ENCODE measurements at regions not wholly inside any gene's neighbourhood (a gene's known extent, or its start where the extent isn't known, plus 50 kb on each side); places are given as distances from the start of the nearest gene placed in this dataset.

DNA sequence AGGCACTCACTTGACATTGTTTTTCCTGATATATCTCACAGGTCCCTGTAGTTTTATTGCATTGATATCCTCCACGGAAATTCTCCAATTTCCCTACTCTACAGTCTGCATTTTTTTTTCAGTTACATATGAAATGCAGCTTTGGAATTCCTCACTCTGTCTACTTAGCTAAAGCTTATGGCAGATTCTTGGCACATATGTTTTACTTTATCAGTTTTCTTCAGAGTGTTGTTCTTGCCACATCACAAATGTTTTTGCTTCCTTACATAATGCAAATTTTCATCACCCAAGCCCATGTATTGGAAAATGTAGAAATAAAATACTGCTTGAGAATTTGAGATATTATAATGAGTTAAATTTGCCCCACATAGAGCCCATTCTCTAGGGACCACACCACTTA, 1895.1 kb downstream of the MRPL39 start:
- Histone ChIP-seq H3K36me3 (ENCODE audit: low read depth) (no peaks in the 10 kb centered on the region), H3K4me2 (ENCODE audit: unreplicated experiment) (no peak overlapping the region), H3K9me2 (ENCODE audit: insufficient read depth) (no peaks in the 10 kb centered on the region), H3K4me1 (ENCODE audit: insufficient read depth) (no peaks in the 10 kb centered on the region), H2AFZ (no peak overlapping the region), H3K79me2 (ENCODE audit: insufficient read depth) (no peaks in the 10 kb centered on the region), H3K9me3 (ENCODE audit: low read depth) (no peaks in the 10 kb centered on the region), H3K9ac (no peak overlapping the region), H3K4me3 (no peak overlapping the region), H3K27me3 (replicated peaks; ENCODE audit: insufficient read depth) (no peaks in the 10 kb centered on the region), H4K20me1 (ENCODE audit: insufficient read depth) (no peaks in the 10 kb centered on the region), H3F3A (ENCODE audit: insufficient read depth) (no peaks in the 10 kb centered on the region), H3K27ac (no peak overlapping the region)
- DNase-seq: no peak
- whole genome bisulfite sequencing, 2 experiments (ENCODE audit: low coverage in 1 of 2, low lambda C conversion rate in 2 of 2, missing lambda C conversion rate in 2 of 2): 0 to 4% methylated on average over 1 of the region's 1 CpG
- TF ChIP-seq EZH2phosphoT487 (IDR thresholded peaks at IDR 0.05; ENCODE audit: insufficient read depth, low read depth) (no peak), EZH2 (IDR thresholded peaks at IDR 0.05; ENCODE audit: insufficient read depth, poor library complexity, severe bottlenecking) (no peak)
- in situ Hi-C loops (cut with MboI): no loop called here

DNA sequence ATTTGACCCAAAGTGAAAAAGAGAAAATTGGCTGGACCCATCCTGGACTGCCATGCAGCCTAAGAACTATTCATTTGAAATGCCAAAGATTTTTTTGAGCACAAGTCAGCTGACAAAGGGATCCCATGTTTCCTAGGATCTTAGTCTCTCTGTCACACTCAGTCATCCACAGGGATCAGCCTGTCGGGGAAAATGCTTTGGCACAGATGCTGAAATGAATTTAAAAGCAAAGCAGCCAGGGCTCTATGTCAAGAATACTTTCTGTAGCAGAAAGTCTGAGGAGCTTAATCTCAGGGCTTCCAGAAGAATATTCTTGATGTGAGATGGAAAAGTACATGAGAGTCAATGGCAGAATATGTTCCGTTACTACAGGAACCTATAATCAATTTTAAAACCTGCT, 1900.8 kb downstream of the MRPL39 start:
- no peaks in the 10 kb centered on the region for H4K20me1 ChIP-seq (ENCODE audit: insufficient read depth)
- no peak overlapping the region for H3K27ac ChIP-seq
- H2AFZ ChIP-seq: no peak overlapping the region
- no peak overlapping the region for H3K4me3 ChIP-seq
- H3K9ac ChIP-seq: no peak overlapping the region
- TF ChIP-seq EZH2phosphoT487 (IDR thresholded peaks at IDR 0.05; ENCODE audit: insufficient read depth, low read depth): no peak
- no peak for TF ChIP-seq EZH2 (IDR thresholded peaks at IDR 0.05; ENCODE audit: insufficient read depth, poor library complexity, severe bottlenecking)
- H3K27me3 ChIP-seq (replicated peaks; ENCODE audit: insufficient read depth): no peaks in the 10 kb centered on the region
- in situ Hi-C loops (cut with MboI): no loop called here
- no peaks in the 10 kb centered on the region for H3K9me2 ChIP-seq (ENCODE audit: insufficient read depth)
- WGBS, 2 experiments (ENCODE audit: low coverage in 1 of 2, low lambda C conversion rate in 2 of 2, missing lambda C conversion rate in 2 of 2): 6 to 8% methylated on average over 2 of the region's 2 CpGs
- no peaks in the 10 kb centered on the region for H3K4me1 ChIP-seq (ENCODE audit: insufficient read depth)
- H3K79me2 ChIP-seq (ENCODE audit: insufficient read depth): no peaks in the 10 kb centered on the region
- H3F3A ChIP-seq (ENCODE audit: insufficient read depth): no peaks in the 10 kb centered on the region
- no peaks in the 10 kb centered on the region for H3K9me3 ChIP-seq (ENCODE audit: low read depth)
- no peak overlapping the region for H3K4me2 ChIP-seq (ENCODE audit: unreplicated experiment)
- DNase-seq: no peak
- H3K36me3 ChIP-seq (ENCODE audit: low read depth): no peaks in the 10 kb centered on the region

DNA sequence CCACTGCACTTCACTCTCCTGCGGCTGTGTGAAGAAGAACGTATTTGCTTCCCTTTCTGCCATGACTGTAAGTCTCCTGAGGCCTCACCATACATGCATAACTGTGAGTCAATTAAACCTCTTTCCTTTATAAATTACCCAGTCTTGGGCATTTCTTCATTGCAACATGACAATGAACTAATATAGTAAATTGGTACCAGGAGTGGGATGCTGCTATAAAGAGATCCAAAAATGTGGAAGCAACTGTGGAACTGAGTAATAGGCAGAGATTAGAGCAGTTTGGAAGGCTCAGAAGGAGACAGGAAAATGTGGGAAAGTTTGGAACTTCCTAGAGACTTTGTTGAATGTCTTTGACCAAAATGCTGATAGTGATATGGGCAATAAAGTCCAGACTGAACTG, 1907.9 kb downstream of the MRPL39 start:
- Histone ChIP-seq H2AFZ (no peak overlapping the region), H3K9ac (no peak overlapping the region), H3F3A (ENCODE audit: insufficient read depth) (no peaks in the 10 kb centered on the region), H3K9me3 (ENCODE audit: low read depth) (peaks cover 5% of the 10 kb centered on the region), H3K9me2 (ENCODE audit: insufficient read depth) (no peaks in the 10 kb centered on the region), H3K27me3 (replicated peaks; ENCODE audit: insufficient read depth) (no peaks in the 10 kb centered on the region), H3K79me2 (ENCODE audit: insufficient read depth) (no peaks in the 10 kb centered on the region), H3K27ac (no peak overlapping the region), H3K4me2 (ENCODE audit: unreplicated experiment) (no peak overlapping the region), H3K4me3 (no peak overlapping the region), H3K4me1 (ENCODE audit: insufficient read depth) (no peaks in the 10 kb centered on the region), H4K20me1 (ENCODE audit: insufficient read depth) (no peaks in the 10 kb centered on the region), H3K36me3 (ENCODE audit: low read depth) (no peaks in the 10 kb centered on the region)
- in situ Hi-C loops (cut with MboI): no loop called here
- WGBS, 2 experiments (ENCODE audit: low coverage in 1 of 2, low lambda C conversion rate in 2 of 2, missing lambda C conversion rate in 2 of 2): 62 to 65% methylated on average over 2 of the region's 2 CpGs
- no peak for DNase-seq
- TF ChIP-seq EZH2 (IDR thresholded peaks at IDR 0.05; ENCODE audit: insufficient read depth, poor library complexity, severe bottlenecking) (no peak), EZH2phosphoT487 (IDR thresholded peaks at IDR 0.05; ENCODE audit: insufficient read depth, low read depth) (no peak)

DNA sequence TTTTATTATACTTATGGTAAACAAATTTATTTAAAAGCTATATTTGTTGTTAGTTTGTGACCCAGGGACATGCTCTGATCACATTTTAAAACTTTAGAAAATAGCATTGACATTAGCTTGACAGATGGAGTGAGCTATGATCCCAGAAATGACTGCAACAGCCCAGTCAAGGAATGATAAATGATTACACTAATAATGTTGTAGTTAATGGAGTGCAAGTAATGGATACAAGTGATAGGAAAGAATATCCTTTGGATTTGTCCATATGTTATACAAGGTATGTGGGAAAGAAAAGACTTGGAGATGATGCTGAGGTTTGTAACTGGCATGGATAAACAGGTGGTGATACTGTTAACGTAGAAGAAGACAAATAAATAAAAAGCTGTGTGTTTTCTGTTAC, 1908.7 kb downstream of the MRPL39 start:
- 26 to 29% methylated on average over 1 of the region's 1 CpG for WGBS, 2 experiments (ENCODE audit: low coverage in 1 of 2, low lambda C conversion rate in 2 of 2, missing lambda C conversion rate in 2 of 2)
- no peak for DNase-seq

DNA sequence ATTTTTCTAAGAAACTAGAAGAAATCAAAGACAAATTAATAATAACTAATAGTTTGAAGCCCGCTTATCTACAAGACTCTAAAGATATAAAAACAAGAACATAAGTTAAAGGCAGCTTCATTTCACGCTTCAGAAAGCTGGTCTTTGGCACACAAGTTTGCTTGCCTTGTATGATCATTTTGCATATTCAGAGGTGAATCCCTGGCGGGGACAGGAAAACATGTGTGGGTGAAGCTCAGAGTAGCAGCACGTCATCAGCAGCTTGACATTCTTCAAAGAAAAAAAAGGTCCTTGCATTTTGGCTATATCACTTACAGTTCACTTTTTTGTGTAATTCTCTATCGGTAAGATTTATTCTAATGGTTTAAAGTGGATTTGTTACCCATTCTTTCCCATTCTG, 1911.8 kb downstream of the MRPL39 start:
- H3K4me3 ChIP-seq: no peak overlapping the region
- in situ Hi-C loops (cut with MboI): no loop called here
- no peaks in the 10 kb centered on the region for H3K9me2 ChIP-seq (ENCODE audit: insufficient read depth)
- H3K27me3 ChIP-seq (replicated peaks; ENCODE audit: insufficient read depth): no peaks in the 10 kb centered on the region
- H3K4me1 ChIP-seq (ENCODE audit: insufficient read depth): no peaks in the 10 kb centered on the region
- no peak overlapping the region for H3K4me2 ChIP-seq (ENCODE audit: unreplicated experiment)
- H3K9me3 ChIP-seq (ENCODE audit: low read depth): peaks cover 8% of the 10 kb centered on the region
- no peaks in the 10 kb centered on the region for H3F3A ChIP-seq (ENCODE audit: insufficient read depth)
- H3K79me2 ChIP-seq (ENCODE audit: insufficient read depth): no peaks in the 10 kb centered on the region
- no peak overlapping the region for H3K27ac ChIP-seq
- H3K9ac ChIP-seq: no peak overlapping the region
- no peak overlapping the region for H2AFZ ChIP-seq
- WGBS, 2 experiments (ENCODE audit: low coverage in 1 of 2, low lambda C conversion rate in 2 of 2, missing lambda C conversion rate in 2 of 2): 20 to 28% methylated on average over 5 of the region's 5 CpGs
- TF ChIP-seq EZH2 (IDR thresholded peaks at IDR 0.05; ENCODE audit: insufficient read depth, poor library complexity, severe bottlenecking) (no peak), EZH2phosphoT487 (IDR thresholded peaks at IDR 0.05; ENCODE audit: insufficient read depth, low read depth) (no peak)
- no peaks in the 10 kb centered on the region for H4K20me1 ChIP-seq (ENCODE audit: insufficient read depth)
- DNase-seq: no peak
- no peaks in the 10 kb centered on the region for H3K36me3 ChIP-seq (ENCODE audit: low read depth)

More for the DNA sequence above, 1908.7 kb downstream of the MRPL39 start:
- Histone ChIP-seq H3K79me2 (ENCODE audit: insufficient read depth) (no peaks in the 10 kb centered on the region), H3K27me3 (replicated peaks; ENCODE audit: insufficient read depth) (no peaks in the 10 kb centered on the region), H3F3A (ENCODE audit: insufficient read depth) (no peaks in the 10 kb centered on the region), H3K4me3 (no peak overlapping the region), H2AFZ (no peak overlapping the region), H3K9ac (no peak overlapping the region), H3K27ac (no peak overlapping the region), H4K20me1 (ENCODE audit: insufficient read depth) (no peaks in the 10 kb centered on the region), H3K9me2 (ENCODE audit: insufficient read depth) (no peaks in the 10 kb centered on the region), H3K9me3 (ENCODE audit: low read depth) (peaks cover 8% of the 10 kb centered on the region), H3K4me2 (ENCODE audit: unreplicated experiment) (no peak overlapping the region), H3K4me1 (ENCODE audit: insufficient read depth) (no peaks in the 10 kb centered on the region), H3K36me3 (ENCODE audit: low read depth) (no peaks in the 10 kb centered on the region)
- TF ChIP-seq EZH2 (IDR thresholded peaks at IDR 0.05; ENCODE audit: insufficient read depth, poor library complexity, severe bottlenecking): no peak
- TF ChIP-seq EZH2phosphoT487 (IDR thresholded peaks at IDR 0.05; ENCODE audit: insufficient read depth, low read depth): no peak
- in situ Hi-C loops (cut with MboI): no loop called here

Measured in GM23248 (cell line).